Ectodermal cell (in vitro differentiated cells): ENCODE measurements at regions not wholly inside any gene's neighbourhood (a gene's known extent, or its start where the extent isn't known, plus 50 kb on each side); places are given as distances from the start of the nearest gene placed in this dataset.

Experiments
- H3K27ac ChIP-seq: 2 replicates; pipeline ENCODE4 v1.7.0; 2013; ENCODE audit warnings: mild to moderate bottlenecking, low read depth, low read length; ENCODE audit not compliant: insufficient read depth, poor library complexity, severe bottlenecking
- H3K27me3 ChIP-seq: 2 replicates; pipeline ENCODE4 v1.7.0; 2013; ENCODE audit warnings: mild to moderate bottlenecking, low read length; ENCODE audit not compliant: insufficient read depth, control insufficient read depth, poor library complexity, severe bottlenecking
- H3K36me3 ChIP-seq: one replicate; pipeline ENCODE4 v1.7.0; 2013; ENCODE audit warnings: low read length; ENCODE audit not compliant: control insufficient read depth, insufficient read depth
- H3K4me1 ChIP-seq: one replicate; pipeline ENCODE4 v1.7.0; 2013; ENCODE audit warnings: low read length; ENCODE audit not compliant: control insufficient read depth, insufficient read depth
- H3K4me3 ChIP-seq: 2 replicates; pipeline ENCODE4 v1.7.0; 2013; ENCODE audit warnings: low read depth, low read length, control low read depth; ENCODE audit not compliant: insufficient read depth
- H3K9me3 ChIP-seq: 2 replicates; pipeline ENCODE4 v1.7.0; 2013; ENCODE audit warnings: mild to moderate bottlenecking, low read length, moderate library complexity; ENCODE audit not compliant: control insufficient read depth
- WGBS, 2 experiments: methylation state at CpG; one replicate each; pipeline ENCODE4 v1.1.7; 2013; ENCODE audit warnings: missing lambda C conversion rate in 2 of 2; 5-methylcytosine and 5-hydroxymethylcytosine counted together

GRCh38 chr10:85429126-85429525 lies 937.5 kb downstream of the GRID1 start:
- Histone ChIP-seq H3K36me3 (no peaks in the 10 kb centered on the region), H3K4me1 (no peaks in the 10 kb centered on the region), H3K27ac (no peak overlapping the region), H3K9me3 (no peaks in the 10 kb centered on the region), H3K4me3 (no peak overlapping the region), H3K27me3 (no peaks in the 10 kb centered on the region)
- 88 to 93% methylated on average over 2 to 3 of the region's 3 CpGs for WGBS, 2 experiments

GRCh38 chr10:85430991-85431390 lies 935.6 kb downstream of the GRID1 start:
- Histone ChIP-seq H3K9me3 (no peaks in the 10 kb centered on the region), H3K27ac (no peak overlapping the region), H3K4me1 (no peaks in the 10 kb centered on the region), H3K4me3 (no peak overlapping the region), H3K27me3 (no peaks in the 10 kb centered on the region), H3K36me3 (no peaks in the 10 kb centered on the region)
- WGBS, 2 experiments: 97 to 98% methylated on average over 2 of the region's 2 CpGs

- no peaks in the 10 kb centered on the region for H3K27me3 ChIP-seq
- no peaks in the 10 kb centered on the region for H3K9me3 ChIP-seq
- H3K27ac ChIP-seq: no peak overlapping the region
- 96% methylated on average over 6 to 7 of the region's 7 CpGs for WGBS, 2 experiments
- no peak overlapping the region for H3K4me3 ChIP-seq
- H3K4me1 ChIP-seq: no peaks in the 10 kb centered on the region
- H3K36me3 ChIP-seq: no peaks in the 10 kb centered on the region
Measured at GRCh38 chr10:85433248-85433647, 933.3 kb downstream of the GRID1 start.

GRCh38 chr10:85444868-85445267 lies 921.7 kb downstream of the GRID1 start:
- no peak overlapping the region for H3K27ac ChIP-seq
- 85 to 98% methylated on average over 2 of the region's 2 CpGs for WGBS, 2 experiments
- H3K36me3 ChIP-seq: no peaks in the 10 kb centered on the region
- no peaks in the 10 kb centered on the region for H3K9me3 ChIP-seq
- H3K27me3 ChIP-seq: no peaks in the 10 kb centered on the region
- peaks cover 5% of the 10 kb centered on the region for H3K4me1 ChIP-seq
- H3K4me3 ChIP-seq: no peak overlapping the region

GRCh38 chr10:85445702-85446101 lies 920.9 kb downstream of the GRID1 start:
- Histone ChIP-seq H3K4me1 (peaks cover 5% of the 10 kb centered on the region), H3K27ac (no peak overlapping the region)
- WGBS, 2 experiments: 91 to 95% methylated on average over 2 of the region's 2 CpGs

GRCh38 chr10:85446827-85447226 lies 919.8 kb downstream of the GRID1 start:
- WGBS, 2 experiments: 86 to 88% methylated on average over 2 of the region's 2 CpGs
- H3K9me3 ChIP-seq: no peaks in the 10 kb centered on the region

More at GRCh38 chr10:85445702-85446101, 920.9 kb downstream of the GRID1 start:
- no peaks in the 10 kb centered on the region for H3K27me3 ChIP-seq
- H3K36me3 ChIP-seq: no peaks in the 10 kb centered on the region
- no peak overlapping the region for H3K4me3 ChIP-seq
- H3K9me3 ChIP-seq: no peaks in the 10 kb centered on the region

GRCh38 chr10:85447690-85448089 lies 918.9 kb downstream of the GRID1 start:
- Histone ChIP-seq H3K4me1 (peaks cover 5% of the 10 kb centered on the region), H3K27me3 (no peaks in the 10 kb centered on the region), H3K9me3 (no peaks in the 10 kb centered on the region), H3K27ac (no peak overlapping the region), H3K36me3 (no peaks in the 10 kb centered on the region), H3K4me3 (no peak overlapping the region)
- WGBS, 2 experiments: 92 to 94% methylated on average over 1 of the region's 1 CpG

More at GRCh38 chr10:85446827-85447226, 919.8 kb downstream of the GRID1 start:
- Histone ChIP-seq H3K36me3 (no peaks in the 10 kb centered on the region), H3K4me1 (peaks cover 5% of the 10 kb centered on the region), H3K27me3 (no peaks in the 10 kb centered on the region), H3K4me3 (no peak overlapping the region), H3K27ac (no peak overlapping the region)

- Histone ChIP-seq H3K9me3 (no peaks in the 10 kb centered on the region), H3K4me3 (no peak overlapping the region), H3K4me1 (peaks cover 5% of the 10 kb centered on the region), H3K36me3 (no peaks in the 10 kb centered on the region), H3K27me3 (no peaks in the 10 kb centered on the region), H3K27ac (no peak overlapping the region)
- 82 to 83% methylated on average over 5 of the region's 5 CpGs for WGBS, 2 experiments
Measured at GRCh38 chr10:85448716-85449115, 917.9 kb downstream of the GRID1 start.

GRCh38 chr10:85454386-85454785 lies 912.2 kb downstream of the GRID1 start:
- Histone ChIP-seq H3K27ac (no peak overlapping the region), H3K4me1 (no peaks in the 10 kb centered on the region), H3K36me3 (no peaks in the 10 kb centered on the region), H3K27me3 (no peaks in the 10 kb centered on the region), H3K9me3 (no peaks in the 10 kb centered on the region), H3K4me3 (no peak overlapping the region)
- 90 to 100% methylated on average over 1 of the region's 1 CpG for WGBS, 2 experiments

GRCh38 chr10:85457191-85457590 lies 909.4 kb downstream of the GRID1 start:
- H3K36me3 ChIP-seq: no peaks in the 10 kb centered on the region
- no peaks in the 10 kb centered on the region for H3K4me1 ChIP-seq
- H3K27ac ChIP-seq: no peak overlapping the region
- no peaks in the 10 kb centered on the region for H3K27me3 ChIP-seq
- H3K4me3 ChIP-seq: no peak overlapping the region
- 47 to 61% methylated on average over 2 of the region's 2 CpGs for WGBS, 2 experiments
- no peaks in the 10 kb centered on the region for H3K9me3 ChIP-seq

GRCh38 chr10:85458324-85458723 lies 908.3 kb downstream of the GRID1 start:
- H3K27ac ChIP-seq: no peak overlapping the region
- no peaks in the 10 kb centered on the region for H3K4me1 ChIP-seq
- H3K4me3 ChIP-seq: no peak overlapping the region
- 91 to 95% methylated on average over 3 of the region's 3 CpGs for WGBS, 2 experiments
- no peaks in the 10 kb centered on the region for H3K36me3 ChIP-seq
- H3K9me3 ChIP-seq: no peaks in the 10 kb centered on the region
- no peaks in the 10 kb centered on the region for H3K27me3 ChIP-seq
